ENCODE measurements at regions not wholly inside any gene's neighbourhood (a gene's known extent, or its start where the extent isn't known, plus 50 kb on each side); places are given as distances from the start of the nearest gene placed in this dataset.

- TF ChIP-seq CTCF (IDR thresholded peaks at IDR 0.05 in 2 of 3, conservative IDR thresholded peaks at IDR 0.05 in 1 of 3; ENCODE audit: control insufficient read depth in 2 of 3, extremely low read depth in 1 of 3, insufficient read depth in 1 of 3, low read depth in 3 of 3, low read length in 3 of 3): no peak
- TF ChIP-seq JUND (IDR thresholded peaks at IDR 0.05; ENCODE audit: low read depth, low read length): no peak
- no peak for TF ChIP-seq FOXK2 (IDR thresholded peaks at IDR 0.05)
Observed at GRCh38 chr21:39046236-39046916, 136.9 kb downstream of the PSMG1 start.

Measured in GM12878 (cell line).